Vagina (tissue), 2 donors: ENCODE measurements at regions not wholly inside any gene's neighbourhood (a gene's known extent, or its start where the extent isn't known, plus 50 kb on each side); places are given as distances from the start of the nearest gene placed in this dataset.

Source experiments
- POLR2A ChIP-seq, 2 donors: fragments of 450-650 bp; IDR thresholded peaks; one replicate each; pipeline ENCODE4 v1.6.1; 2017; ENCODE audit warnings: antibody characterized with exemption in 2 of 2, mild to moderate bottlenecking in 2 of 2, moderate library complexity in 2 of 2
- POLR2AphosphoS5 ChIP-seq, 2 donors: sonication (generic); formaldehyde crosslinking; IDR thresholded peaks; one replicate each; pipeline ENCODE4 v1.9.0; 2017; ENCODE audit warnings: antibody characterized with exemption in 2 of 2, mild to moderate bottlenecking in 2 of 2, low read depth in 1 of 2; ENCODE audit not compliant: insufficient read depth in 1 of 2
- TF ChIP-seq, protein P1 (sequence below), 3 experiments: fragments of 450-650 bp in 2 of 3; fragments of 200-600 bp in 1 of 3; sonication (generic) in 1 of 3; IDR thresholded peaks; one replicate each; pipeline ENCODE4 v1.5.1; 2017 to 2019; ENCODE audit warnings: antibody characterized with exemption in 3 of 3, mild to moderate bottlenecking in 2 of 3, moderate library complexity in 2 of 3

DNA sequence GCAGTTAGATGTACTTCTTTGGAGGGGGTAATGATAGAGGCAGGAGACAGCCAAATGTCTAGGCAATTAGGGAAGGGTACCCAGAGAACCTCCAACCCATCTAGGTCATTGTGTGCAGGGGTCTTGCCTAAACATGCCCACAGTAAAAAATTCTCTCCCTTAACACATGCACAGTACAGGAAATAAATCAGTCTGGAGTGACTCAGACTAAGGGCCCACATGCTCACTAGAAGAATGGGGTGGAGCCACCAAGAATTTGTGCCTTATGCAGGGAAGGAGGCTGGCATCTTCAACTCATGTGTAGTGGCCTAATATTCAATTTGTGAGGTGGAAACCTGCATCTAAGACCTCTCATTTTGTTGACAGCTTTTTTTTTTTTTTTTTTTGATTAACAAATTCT is 945.3 kb upstream of the GRIA3 start:
- TF ChIP-seq POLR2AphosphoS5 (IDR thresholded peaks at IDR 0.05; ENCODE audit: insufficient read depth in 1 of 2, low read depth in 1 of 2) = no peak
- TF ChIP-seq, protein P1, sequence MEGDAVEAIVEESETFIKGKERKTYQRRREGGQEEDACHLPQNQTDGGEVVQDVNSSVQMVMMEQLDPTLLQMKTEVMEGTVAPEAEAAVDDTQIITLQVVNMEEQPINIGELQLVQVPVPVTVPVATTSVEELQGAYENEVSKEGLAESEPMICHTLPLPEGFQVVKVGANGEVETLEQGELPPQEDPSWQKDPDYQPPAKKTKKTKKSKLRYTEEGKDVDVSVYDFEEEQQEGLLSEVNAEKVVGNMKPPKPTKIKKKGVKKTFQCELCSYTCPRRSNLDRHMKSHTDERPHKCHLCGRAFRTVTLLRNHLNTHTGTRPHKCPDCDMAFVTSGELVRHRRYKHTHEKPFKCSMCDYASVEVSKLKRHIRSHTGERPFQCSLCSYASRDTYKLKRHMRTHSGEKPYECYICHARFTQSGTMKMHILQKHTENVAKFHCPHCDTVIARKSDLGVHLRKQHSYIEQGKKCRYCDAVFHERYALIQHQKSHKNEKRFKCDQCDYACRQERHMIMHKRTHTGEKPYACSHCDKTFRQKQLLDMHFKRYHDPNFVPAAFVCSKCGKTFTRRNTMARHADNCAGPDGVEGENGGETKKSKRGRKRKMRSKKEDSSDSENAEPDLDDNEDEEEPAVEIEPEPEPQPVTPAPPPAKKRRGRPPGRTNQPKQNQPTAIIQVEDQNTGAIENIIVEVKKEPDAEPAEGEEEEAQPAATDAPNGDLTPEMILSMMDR (IDR thresholded peaks at IDR 0.05) = no peak
- TF ChIP-seq POLR2A (IDR thresholded peaks at IDR 0.05) = no peak
